Loucy (cell line): ENCODE measurements at regions not wholly inside any gene's neighbourhood (a gene's known extent, or its start where the extent isn't known, plus 50 kb on each side); places are given as distances from the start of the nearest gene placed in this dataset.
A peak's percentile ranks its signal among the peaks of the same experiment; 100 is the strongest.

Experiments used
- H2AFZ ChIP-seq: fragments of 200-600 bp; sonication (generic); 2 replicates; pipeline ENCODE4 v1.6.0; 2016; ENCODE audit warnings: antibody characterized with exemption, mild to moderate bottlenecking, low read length, moderate library complexity
- H3F3A ChIP-seq: fragments of 200-600 bp; 2 replicates; pipeline ENCODE4 v1.6.0; 2016; ENCODE audit warnings: antibody characterized with exemption, low read depth, mild to moderate bottlenecking
- H3K27me3 ChIP-seq: fragments of 200-600 bp; sonication (generic); 2 replicates; pipeline ENCODE4 v1.6.1; 2014; ENCODE audit warnings: low read length, mild to moderate bottlenecking; ENCODE audit not compliant: insufficient read depth, poor library complexity, severe bottlenecking
- H3K36me3 ChIP-seq: fragments of 200-600 bp; sonication (generic); 2 replicates; pipeline ENCODE4 v1.6.1; 2016; ENCODE audit warnings: low read length; ENCODE audit not compliant: insufficient read depth
- H3K4me1 ChIP-seq: fragments of 200-600 bp; sonication (generic); 2 replicates; pipeline ENCODE4 v1.5.1; 2014; ENCODE audit warnings: low read length, mild to moderate bottlenecking; ENCODE audit not compliant: insufficient read depth, poor library complexity, severe bottlenecking
- H3K4me2 ChIP-seq: fragments of 200-600 bp; sonication (generic); 2 replicates; pipeline ENCODE4 v1.6.0; 2014; ENCODE audit warnings: antibody characterized with exemption, low read length, low read depth, mild to moderate bottlenecking; ENCODE audit not compliant: poor library complexity, severe bottlenecking
- H3K4me3 ChIP-seq: fragments of 200-600 bp; sonication (generic); 2 replicates; pipeline ENCODE4 v1.5.1; 2014; ENCODE audit warnings: low read length, mild to moderate bottlenecking, mixed read lengths; ENCODE audit not compliant: poor library complexity, severe bottlenecking
- H3K79me2 ChIP-seq: fragments of 200-600 bp; sonication (generic); 2 replicates; pipeline ENCODE4 v1.6.1; 2014; ENCODE audit warnings: low read length; ENCODE audit not compliant: insufficient read depth
- H3K9ac ChIP-seq: fragments of 200-600 bp; sonication (generic); 2 replicates; pipeline ENCODE4 v1.6.0; 2014; ENCODE audit warnings: mild to moderate bottlenecking, low read depth, low read length, moderate library complexity; ENCODE audit not compliant: poor library complexity, severe bottlenecking
- H3K9me2 ChIP-seq: fragments of 200-600 bp; sonication (generic); replicated peaks from 2 replicates; pipeline ENCODE4 v1.6.1; 2016; ENCODE audit warnings: low read depth, low read length, mixed read lengths
- H3K9me3 ChIP-seq: fragments of 200-600 bp; sonication (generic); 2 replicates; pipeline ENCODE4 v1.6.1; 2014; ENCODE audit warnings: mild to moderate bottlenecking, antibody characterized with exemption, low read length, low read depth; ENCODE audit not compliant: insufficient read depth
- H4K20me1 ChIP-seq: fragments of 200-600 bp; sonication (generic); 2 replicates; pipeline ENCODE4 v1.6.0; 2014; ENCODE audit warnings: antibody characterized with exemption, low read length, mild to moderate bottlenecking; ENCODE audit not compliant: insufficient read depth, poor library complexity, severe bottlenecking
- EZH2phosphoT487 ChIP-seq: fragments of 200-600 bp; IDR thresholded peaks from 2 replicates; pipeline ENCODE4 v1.6.1; 2018; ENCODE audit warnings: antibody characterized with exemption, mild to moderate bottlenecking, moderate library complexity, borderline replicate concordance
- TF ChIP-seq, protein P1 (sequence below): fragments of 200-600 bp; sonication (generic); conservative IDR thresholded peaks from 2 replicates; pipeline ENCODE4 v1.5.1; 2014; ENCODE audit warnings: mild to moderate bottlenecking, antibody characterized with exemption, low read length

DNA sequence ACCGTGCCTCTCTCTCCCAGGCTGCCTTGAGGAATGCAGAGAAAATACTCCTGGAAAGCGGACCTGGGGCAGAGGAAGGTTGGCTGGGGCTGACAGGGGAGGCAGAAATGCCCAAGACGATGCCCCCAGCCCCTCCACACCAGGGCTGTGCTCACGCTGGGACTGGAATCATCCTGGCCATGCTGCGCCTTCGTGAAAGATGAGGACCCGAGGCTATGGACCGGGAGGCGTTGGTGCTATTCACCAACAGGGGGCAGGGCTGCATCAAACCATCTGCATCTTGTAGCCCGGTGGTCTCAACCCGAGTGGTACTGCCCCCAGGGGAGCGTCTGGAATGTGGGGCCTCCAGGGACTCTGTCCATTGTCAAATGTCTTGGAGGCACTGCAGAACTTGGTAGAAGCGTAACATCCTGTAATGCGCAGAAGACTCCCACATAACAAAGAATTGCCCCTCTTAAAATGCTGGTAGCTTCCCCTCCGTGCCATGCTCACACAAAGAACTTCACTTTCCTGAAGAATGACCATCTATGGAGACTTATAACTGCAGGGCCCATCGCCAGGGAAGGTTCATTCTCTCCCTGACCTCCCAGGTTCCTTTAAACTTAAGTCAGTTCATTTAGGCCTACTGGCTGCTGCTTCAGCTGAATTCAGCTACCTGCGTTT, 251.2 kb downstream of the RRAGC start:
- Histone ChIP-seq H3F3A (no peaks in the 10 kb centered on the region), H3K9ac (no peak overlapping the region), H4K20me1 (no peaks in the 10 kb centered on the region), H2AFZ (no peak overlapping the region), H3K4me3 (no peak overlapping the region), H3K4me1 (no peaks in the 10 kb centered on the region), H3K27me3 (no peaks in the 10 kb centered on the region), H3K9me3 (no peaks in the 10 kb centered on the region), H3K4me2 (no peak overlapping the region), H3K36me3 (no peaks in the 10 kb centered on the region), H3K79me2 (no peaks in the 10 kb centered on the region), H3K9me2 (no peaks in the 10 kb centered on the region)
- TF ChIP-seq, protein P1, sequence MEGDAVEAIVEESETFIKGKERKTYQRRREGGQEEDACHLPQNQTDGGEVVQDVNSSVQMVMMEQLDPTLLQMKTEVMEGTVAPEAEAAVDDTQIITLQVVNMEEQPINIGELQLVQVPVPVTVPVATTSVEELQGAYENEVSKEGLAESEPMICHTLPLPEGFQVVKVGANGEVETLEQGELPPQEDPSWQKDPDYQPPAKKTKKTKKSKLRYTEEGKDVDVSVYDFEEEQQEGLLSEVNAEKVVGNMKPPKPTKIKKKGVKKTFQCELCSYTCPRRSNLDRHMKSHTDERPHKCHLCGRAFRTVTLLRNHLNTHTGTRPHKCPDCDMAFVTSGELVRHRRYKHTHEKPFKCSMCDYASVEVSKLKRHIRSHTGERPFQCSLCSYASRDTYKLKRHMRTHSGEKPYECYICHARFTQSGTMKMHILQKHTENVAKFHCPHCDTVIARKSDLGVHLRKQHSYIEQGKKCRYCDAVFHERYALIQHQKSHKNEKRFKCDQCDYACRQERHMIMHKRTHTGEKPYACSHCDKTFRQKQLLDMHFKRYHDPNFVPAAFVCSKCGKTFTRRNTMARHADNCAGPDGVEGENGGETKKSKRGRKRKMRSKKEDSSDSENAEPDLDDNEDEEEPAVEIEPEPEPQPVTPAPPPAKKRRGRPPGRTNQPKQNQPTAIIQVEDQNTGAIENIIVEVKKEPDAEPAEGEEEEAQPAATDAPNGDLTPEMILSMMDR: peak; percentile 73
- TF ChIP-seq EZH2phosphoT487: no peak

DNA sequence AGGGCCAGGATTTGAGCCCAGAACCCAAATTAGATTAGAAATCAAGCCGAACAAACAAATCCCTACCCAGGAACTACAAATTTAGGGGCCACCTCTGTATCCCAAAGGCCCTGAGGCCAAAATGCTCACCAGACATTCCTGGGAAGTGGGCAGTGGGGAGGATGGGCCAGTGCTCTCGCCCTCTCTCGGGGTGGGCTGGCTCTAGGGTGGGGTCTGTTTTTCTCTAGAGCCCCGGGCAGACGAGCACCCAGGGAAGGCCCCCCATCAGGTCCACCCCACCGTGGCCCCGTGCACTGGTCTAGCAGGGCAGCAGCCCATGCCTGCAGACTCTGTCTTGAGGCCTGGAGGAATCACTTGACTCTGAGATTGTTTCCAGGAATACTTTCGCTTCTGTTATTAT, 252.0 kb downstream of the RRAGC start:
- Histone ChIP-seq H4K20me1 (no peaks in the 10 kb centered on the region), H3K9ac (no peak overlapping the region), H3K9me2 (no peaks in the 10 kb centered on the region), H3F3A (no peaks in the 10 kb centered on the region), H3K4me3 (no peak overlapping the region), H3K27me3 (no peaks in the 10 kb centered on the region), H3K9me3 (no peaks in the 10 kb centered on the region), H3K4me2 (no peak overlapping the region), H2AFZ (no peak overlapping the region), H3K4me1 (no peaks in the 10 kb centered on the region), H3K36me3 (no peaks in the 10 kb centered on the region), H3K79me2 (no peaks in the 10 kb centered on the region)
- TF ChIP-seq, protein P1: no peak
- no peak for TF ChIP-seq EZH2phosphoT487

DNA sequence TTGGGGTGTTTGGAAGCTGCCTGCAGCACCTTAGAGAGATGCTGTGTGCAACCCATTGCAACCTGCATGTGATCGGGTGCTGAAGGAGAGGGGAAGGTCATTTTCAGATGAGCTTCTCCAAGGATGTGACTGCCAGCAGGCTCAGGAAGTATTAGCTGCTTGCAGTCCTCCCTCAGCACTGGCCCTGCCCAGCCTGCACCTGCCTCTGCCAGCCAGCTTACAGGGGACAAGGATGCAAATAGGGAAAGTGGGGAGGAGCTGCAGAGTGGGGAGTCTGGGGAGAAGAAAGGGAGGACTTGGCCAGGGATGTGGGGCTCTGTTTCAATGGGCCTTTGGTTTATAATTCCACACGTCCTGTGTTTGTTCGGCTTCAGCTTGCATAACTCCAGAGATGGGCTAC, 254.5 kb downstream of the RRAGC start:
- H4K20me1 ChIP-seq: no peaks in the 10 kb centered on the region
- H3K79me2 ChIP-seq: no peaks in the 10 kb centered on the region
- H3K9me2 ChIP-seq: no peaks in the 10 kb centered on the region
- no peaks in the 10 kb centered on the region for H3K27me3 ChIP-seq
- no peaks in the 10 kb centered on the region for H3K9me3 ChIP-seq
- H3K36me3 ChIP-seq: no peaks in the 10 kb centered on the region
- no peak overlapping the region for H3K9ac ChIP-seq
- no peaks in the 10 kb centered on the region for H3K4me1 ChIP-seq
- H3F3A ChIP-seq: no peaks in the 10 kb centered on the region
- TF ChIP-seq EZH2phosphoT487: no peak
- TF ChIP-seq, protein P1: no peak
- no peak overlapping the region for H3K4me3 ChIP-seq
- no peak overlapping the region for H2AFZ ChIP-seq
- H3K4me2 ChIP-seq: no peak overlapping the region
